ENCODE measurements at regions not wholly inside any gene's neighbourhood (a gene's known extent, or its start where the extent isn't known, plus 50 kb on each side); places are given as distances from the start of the nearest gene placed in this dataset.

- no peaks in the 10 kb centered on the region for H3K27me3 ChIP-seq
- no peaks in the 10 kb centered on the region for H3K36me3 ChIP-seq
- TF ChIP-seq Cebpa-rat (IDR thresholded peaks at IDR 0.05): no peak
- no peak overlapping the region for H3K27ac ChIP-seq
- peaks cover 0 to 9% (median 2%) of the 10 kb centered on the region in 10 experiments; a peak in 8 of 20 replicates for H3K4me1 ChIP-seq
- H3K4me2 ChIP-seq: no peak overlapping the region
- H4K20me1 ChIP-seq: no peaks in the 10 kb centered on the region
- no peak overlapping the region for H3K9ac ChIP-seq
- H3K4me3 ChIP-seq: no peak overlapping the region
- peaks cover 12 to 28% (median 23%) of the 10 kb centered on the region in 11 experiments; a peak in 20 of 22 replicates for H3K9me3 ChIP-seq (replicated peaks in 1 of 11)
Measured at GRCh38 chr10:28962768-28963167, 285.4 kb downstream of the BAMBI start.

DNA sequence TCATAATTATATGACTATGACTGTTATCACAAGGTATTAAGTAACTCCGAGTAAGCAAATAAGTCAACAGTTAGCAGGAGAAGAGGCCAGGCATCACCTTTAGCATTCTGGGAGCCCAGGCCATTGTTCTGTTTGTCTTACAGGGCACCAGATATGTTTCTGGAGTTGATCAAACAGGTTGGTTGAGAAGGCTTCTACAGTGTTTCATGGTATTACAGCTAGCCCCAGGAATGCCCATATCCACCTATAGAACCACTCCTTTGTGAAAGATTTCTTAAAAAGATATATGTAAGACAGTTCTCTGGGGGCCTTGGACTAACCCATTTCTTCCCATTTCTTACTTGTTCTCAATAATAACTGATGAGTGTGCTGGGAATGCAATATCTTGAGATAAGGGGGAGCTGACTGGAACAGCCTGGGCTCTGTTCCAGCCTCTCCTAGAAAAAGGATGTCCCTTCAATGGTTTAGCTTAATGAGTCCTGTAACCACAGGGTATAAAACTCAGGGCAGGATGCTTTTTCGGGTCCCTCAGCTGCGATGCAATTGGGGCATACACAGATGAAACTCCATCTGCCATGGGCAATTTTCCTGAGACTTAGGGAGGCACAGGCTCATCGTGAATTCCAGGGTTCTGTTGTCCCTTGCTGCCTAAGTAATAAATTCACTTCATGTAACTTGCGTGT is 286.4 kb downstream of the BAMBI start:
- Histone ChIP-seq H3K36me3 (no peaks in the 10 kb centered on the region), H3K4me3 (no peak overlapping the region), H3K27ac (no peak overlapping the region), H3K4me2 (no peak overlapping the region), H4K20me1 (no peaks in the 10 kb centered on the region), H3K9ac (no peak overlapping the region), H3K9me3 (replicated peaks in 1 of 11) (peaks cover 8 to 21% (median 17%) of the 10 kb centered on the region in 11 experiments; a peak in 18 of 22 replicates), H3K4me1 (peaks cover 0 to 9% (median 2%) of the 10 kb centered on the region in 10 experiments; a peak in 8 of 20 replicates), H3K27me3 (no peaks in the 10 kb centered on the region)
- TF ChIP-seq Cebpa-rat (IDR thresholded peaks at IDR 0.05): no peak

DNA sequence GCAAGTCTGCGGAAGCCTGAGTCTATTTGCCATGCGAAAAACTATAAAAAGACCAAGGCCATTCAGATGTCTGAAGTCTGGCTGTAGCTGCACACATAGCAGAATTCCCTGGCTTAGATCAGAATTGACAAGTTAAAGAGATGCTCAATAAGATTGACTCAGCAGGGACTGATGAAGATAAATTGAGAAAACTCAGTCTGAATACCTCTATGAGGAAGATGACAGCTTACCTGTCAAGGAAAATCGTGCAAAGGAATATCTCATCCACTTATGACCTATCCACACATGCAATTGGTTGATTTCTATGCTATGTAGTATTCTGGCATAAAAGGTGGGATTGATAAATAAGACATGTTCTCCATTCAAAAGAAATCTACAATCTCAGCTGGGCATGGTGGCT is 288.6 kb downstream of the BAMBI start:
- H3K4me1 ChIP-seq: no peaks in the 10 kb centered on the region
- H4K20me1 ChIP-seq: no peaks in the 10 kb centered on the region
- no peaks in the 10 kb centered on the region for H3K27me3 ChIP-seq
- no peak overlapping the region for H3K4me2 ChIP-seq
- H3K4me3 ChIP-seq: no peak overlapping the region
- no peak overlapping the region for H3K9ac ChIP-seq
- H3K36me3 ChIP-seq: no peaks in the 10 kb centered on the region
- no peak overlapping the region for H3K27ac ChIP-seq
- TF ChIP-seq Cebpa-rat (IDR thresholded peaks at IDR 0.05): no peak
- peaks cover 7 to 21% (median 16%) of the 10 kb centered on the region in 11 experiments; a peak in 15 of 22 replicates for H3K9me3 ChIP-seq (replicated peaks in 1 of 11)

GRCh38 chr10:28967031-28967430 is 289.7 kb downstream of the BAMBI start:
- H3K9ac ChIP-seq: no peak overlapping the region
- H3K4me3 ChIP-seq: no peak overlapping the region
- no peak for TF ChIP-seq Cebpa-rat (IDR thresholded peaks at IDR 0.05)
- H3K27me3 ChIP-seq: no peaks in the 10 kb centered on the region
- no peaks in the 10 kb centered on the region for H3K4me1 ChIP-seq
- no peak overlapping the region for H3K27ac ChIP-seq
- H3K36me3 ChIP-seq: no peaks in the 10 kb centered on the region
- H3K4me2 ChIP-seq: no peak overlapping the region
- no peaks in the 10 kb centered on the region for H4K20me1 ChIP-seq
- H3K9me3 ChIP-seq (replicated peaks in 1 of 11): peaks cover 7 to 21% (median 16%) of the 10 kb centered on the region in 11 experiments; a peak in 15 of 22 replicates

DNA sequence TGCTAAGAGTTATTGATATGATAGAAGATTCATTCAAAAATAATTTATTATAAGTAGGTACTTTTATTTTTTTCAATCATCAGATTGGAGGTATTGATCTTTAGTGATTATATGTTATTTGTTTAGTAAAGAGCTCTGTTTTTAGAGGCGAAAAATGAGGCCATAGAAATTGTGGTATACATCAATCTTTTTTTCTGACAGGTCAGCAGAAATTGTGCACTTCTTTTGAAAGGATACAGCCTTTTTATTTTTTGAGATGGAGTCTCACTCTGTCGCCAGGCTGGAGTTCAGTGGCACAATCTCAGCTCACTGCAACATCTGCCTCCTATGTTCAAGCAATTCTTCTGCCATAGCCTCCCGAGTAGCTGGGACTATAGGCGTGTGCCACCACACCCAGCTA is 292.1 kb downstream of the BAMBI start:
- no peak for TF ChIP-seq Cebpa-rat (IDR thresholded peaks at IDR 0.05)
- no peaks in the 10 kb centered on the region for H3K36me3 ChIP-seq
- no peaks in the 10 kb centered on the region for H4K20me1 ChIP-seq
- H3K9me3 ChIP-seq (replicated peaks in 1 of 11): peaks cover 0 to 7% (median 2%) of the 10 kb centered on the region in 11 experiments; a peak in 5 of 22 replicates
- H3K27ac ChIP-seq: no peak overlapping the region
- H3K9ac ChIP-seq: no peak overlapping the region
- H3K4me1 ChIP-seq: no peaks in the 10 kb centered on the region
- H3K4me3 ChIP-seq: no peak overlapping the region
- H3K27me3 ChIP-seq: no peaks in the 10 kb centered on the region
- no peak overlapping the region for H3K4me2 ChIP-seq

GRCh38 chr10:28970231-28970630 is 292.9 kb downstream of the BAMBI start:
- H3K4me1 ChIP-seq: no peaks in the 10 kb centered on the region
- TF ChIP-seq Cebpa-rat (IDR thresholded peaks at IDR 0.05): no peak
- no peak overlapping the region for H3K9ac ChIP-seq

GRCh38 chr10:28971255-28971654 is 293.9 kb downstream of the BAMBI start:
- H3K9ac ChIP-seq: no peak overlapping the region
- H3K4me2 ChIP-seq: no peak overlapping the region
- peaks cover 0 to 5% (median 2%) of the 10 kb centered on the region in 10 experiments; a peak in 5 of 20 replicates for H3K4me1 ChIP-seq
- TF ChIP-seq Cebpa-rat (IDR thresholded peaks at IDR 0.05): no peak
- H3K27me3 ChIP-seq: no peaks in the 10 kb centered on the region
- no peaks in the 10 kb centered on the region for H4K20me1 ChIP-seq
- H3K4me3 ChIP-seq: no peak overlapping the region
- no peaks in the 10 kb centered on the region for H3K36me3 ChIP-seq
- peaks cover 0 to 9% (median 0%) of the 10 kb centered on the region in 11 experiments; a peak in 5 of 22 replicates for H3K9me3 ChIP-seq (replicated peaks in 1 of 11)
- no peak overlapping the region for H3K27ac ChIP-seq

More at GRCh38 chr10:28970231-28970630, 292.9 kb downstream of the BAMBI start:
- no peak overlapping the region for H3K4me3 ChIP-seq
- H3K27ac ChIP-seq: no peak overlapping the region
- H3K4me2 ChIP-seq: no peak overlapping the region
- no peaks in the 10 kb centered on the region for H3K36me3 ChIP-seq
- peaks cover 0 to 9% (median 0%) of the 10 kb centered on the region in 11 experiments; a peak in 5 of 22 replicates for H3K9me3 ChIP-seq (replicated peaks in 1 of 11)
- no peaks in the 10 kb centered on the region for H4K20me1 ChIP-seq
- H3K27me3 ChIP-seq: no peaks in the 10 kb centered on the region

DNA sequence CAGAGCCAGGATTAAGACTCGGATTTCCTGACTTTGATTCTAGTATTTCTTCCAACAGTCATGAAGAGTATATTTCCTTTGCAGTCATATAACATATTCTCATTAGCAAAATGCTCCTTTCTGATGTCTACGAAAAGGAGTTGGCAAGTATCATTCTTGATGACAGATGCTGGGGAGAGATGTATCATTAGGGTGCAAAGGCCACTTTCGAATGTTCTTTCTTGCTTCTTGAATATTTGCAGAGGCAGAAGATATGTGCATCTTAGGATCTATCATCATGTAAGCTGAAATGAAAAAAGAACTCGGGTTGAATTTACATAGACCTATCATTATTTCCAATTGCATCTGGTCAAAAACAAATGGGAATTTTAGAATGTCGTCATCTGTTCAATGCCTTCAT is 294.4 kb downstream of the BAMBI start:
- peaks cover 0 to 9% (median 0%) of the 10 kb centered on the region in 11 experiments; a peak in 5 of 22 replicates for H3K9me3 ChIP-seq (replicated peaks in 1 of 11)
- H3K4me2 ChIP-seq: no peak overlapping the region
- H3K9ac ChIP-seq: no peak overlapping the region
- H4K20me1 ChIP-seq: no peaks in the 10 kb centered on the region
- no peak overlapping the region for H3K27ac ChIP-seq
- H3K27me3 ChIP-seq: no peaks in the 10 kb centered on the region
- peaks cover 0 to 7% (median 2%) of the 10 kb centered on the region in 10 experiments; a peak in 5 of 20 replicates for H3K4me1 ChIP-seq
- no peak for TF ChIP-seq Cebpa-rat (IDR thresholded peaks at IDR 0.05)
- H3K36me3 ChIP-seq: no peaks in the 10 kb centered on the region
- no peak overlapping the region for H3K4me3 ChIP-seq

- Histone ChIP-seq H4K20me1 (no peaks in the 10 kb centered on the region), H3K4me2 (no peak overlapping the region), H3K36me3 (no peaks in the 10 kb centered on the region), H3K9ac (no peak overlapping the region), H3K9me3 (replicated peaks in 1 of 11) (peaks cover 0 to 15% (median 5%) of the 10 kb centered on the region in 11 experiments; a peak in 10 of 22 replicates), H3K4me1 (peaks cover 0 to 7% (median 2%) of the 10 kb centered on the region in 10 experiments; a peak in 5 of 20 replicates), H3K27ac (no peak overlapping the region), H3K4me3 (no peak overlapping the region), H3K27me3 (no peaks in the 10 kb centered on the region)
- TF ChIP-seq Cebpa-rat (IDR thresholded peaks at IDR 0.05): no peak
Measured at GRCh38 chr10:28973309-28973972, 296.1 kb downstream of the BAMBI start.
